ENCODE measurements at regions not wholly inside any gene's neighbourhood (a gene's known extent, or its start where the extent isn't known, plus 50 kb on each side); places are given as distances from the start of the nearest gene placed in this dataset.

DNA sequence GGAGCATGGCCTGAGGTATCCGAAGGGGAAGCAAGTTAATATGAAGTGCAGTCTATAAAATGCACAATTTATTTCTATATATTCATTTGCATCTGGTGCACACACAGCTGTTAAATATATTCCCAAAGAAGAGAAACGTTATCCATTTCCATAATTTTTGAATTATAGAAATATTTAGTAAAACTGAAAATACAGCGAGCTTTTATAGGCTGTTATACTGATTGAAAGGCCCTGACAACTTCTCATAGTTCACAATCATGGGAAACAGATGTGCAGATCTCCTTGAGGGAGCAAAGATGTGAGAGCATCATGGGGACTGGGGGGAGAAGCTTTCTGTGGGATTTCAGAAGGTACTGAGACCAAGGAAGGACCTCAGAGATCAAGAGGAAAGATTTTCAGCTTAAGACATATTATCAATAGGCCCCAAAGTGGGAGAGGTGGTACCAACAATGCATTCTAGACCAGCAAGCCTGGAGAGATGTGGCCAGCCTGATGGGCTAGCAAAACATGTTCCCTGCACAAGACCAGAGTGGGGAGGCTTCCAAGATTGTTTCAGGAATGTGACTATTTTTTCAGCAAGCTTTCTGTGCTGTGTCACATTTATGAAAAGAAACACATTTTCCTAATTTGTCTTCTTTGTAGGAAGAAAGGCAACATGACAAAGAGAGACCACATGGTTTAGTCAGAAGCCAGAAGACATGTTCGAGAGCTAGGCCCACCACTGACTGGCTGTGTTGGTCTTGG lies 256.0 kb upstream of the SFRP2 start:
- no peak for TF ChIP-seq POLR2A (IDR thresholded peaks at IDR 0.05)
- TF ChIP-seq, protein P1, sequence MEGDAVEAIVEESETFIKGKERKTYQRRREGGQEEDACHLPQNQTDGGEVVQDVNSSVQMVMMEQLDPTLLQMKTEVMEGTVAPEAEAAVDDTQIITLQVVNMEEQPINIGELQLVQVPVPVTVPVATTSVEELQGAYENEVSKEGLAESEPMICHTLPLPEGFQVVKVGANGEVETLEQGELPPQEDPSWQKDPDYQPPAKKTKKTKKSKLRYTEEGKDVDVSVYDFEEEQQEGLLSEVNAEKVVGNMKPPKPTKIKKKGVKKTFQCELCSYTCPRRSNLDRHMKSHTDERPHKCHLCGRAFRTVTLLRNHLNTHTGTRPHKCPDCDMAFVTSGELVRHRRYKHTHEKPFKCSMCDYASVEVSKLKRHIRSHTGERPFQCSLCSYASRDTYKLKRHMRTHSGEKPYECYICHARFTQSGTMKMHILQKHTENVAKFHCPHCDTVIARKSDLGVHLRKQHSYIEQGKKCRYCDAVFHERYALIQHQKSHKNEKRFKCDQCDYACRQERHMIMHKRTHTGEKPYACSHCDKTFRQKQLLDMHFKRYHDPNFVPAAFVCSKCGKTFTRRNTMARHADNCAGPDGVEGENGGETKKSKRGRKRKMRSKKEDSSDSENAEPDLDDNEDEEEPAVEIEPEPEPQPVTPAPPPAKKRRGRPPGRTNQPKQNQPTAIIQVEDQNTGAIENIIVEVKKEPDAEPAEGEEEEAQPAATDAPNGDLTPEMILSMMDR (IDR thresholded peaks at IDR 0.05), result no peak
- 59 to 75% methylated on average over 4 of the region's 4 CpGs for WGBS, 2 donors
- no peak overlapping the region for H3K4me3 ChIP-seq (ENCODE audit: low read depth, poor library complexity, severe bottlenecking)
- intact Hi-C loops (cut with DNase I; ENCODE audit: low total_unique reads), result no loop called here
- DNase-seq (ENCODE audit: low spot score in 2 of 2), result peak in 1 of 2 donors; percentile 38

DNA sequence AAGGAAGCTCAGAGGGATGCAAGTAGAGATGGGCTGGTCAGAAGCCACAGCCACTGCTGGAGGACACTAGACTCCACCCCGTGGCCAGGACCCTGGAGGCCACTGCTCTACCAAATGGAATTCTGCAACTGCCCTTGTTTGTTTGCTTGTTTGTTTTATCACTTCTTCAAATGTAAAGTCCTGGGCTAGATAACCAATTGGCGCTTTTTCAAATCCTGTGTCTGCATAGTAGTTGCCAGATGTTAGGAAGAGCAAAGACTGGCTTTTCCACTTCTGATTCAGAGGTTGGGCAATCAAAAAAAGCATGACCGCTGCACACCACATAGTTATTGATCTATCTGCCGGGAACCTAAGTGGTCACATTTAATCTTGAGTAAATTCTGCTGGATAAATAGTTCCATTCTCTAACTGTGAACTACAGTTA lies 255.2 kb upstream of the SFRP2 start:
- intact Hi-C loops (cut with DNase I; ENCODE audit: low total_unique reads), result no loop called here
- 52 to 53% methylated on average over 4 of the region's 4 CpGs for WGBS, 2 donors
- DNase-seq (ENCODE audit: low spot score in 2 of 2), result no peak
- no peak overlapping the region for H3K4me3 ChIP-seq (ENCODE audit: low read depth, poor library complexity, severe bottlenecking)
- no peak for TF ChIP-seq POLR2A (IDR thresholded peaks at IDR 0.05)
- TF ChIP-seq, protein P1 (IDR thresholded peaks at IDR 0.05), result no peak

DNA sequence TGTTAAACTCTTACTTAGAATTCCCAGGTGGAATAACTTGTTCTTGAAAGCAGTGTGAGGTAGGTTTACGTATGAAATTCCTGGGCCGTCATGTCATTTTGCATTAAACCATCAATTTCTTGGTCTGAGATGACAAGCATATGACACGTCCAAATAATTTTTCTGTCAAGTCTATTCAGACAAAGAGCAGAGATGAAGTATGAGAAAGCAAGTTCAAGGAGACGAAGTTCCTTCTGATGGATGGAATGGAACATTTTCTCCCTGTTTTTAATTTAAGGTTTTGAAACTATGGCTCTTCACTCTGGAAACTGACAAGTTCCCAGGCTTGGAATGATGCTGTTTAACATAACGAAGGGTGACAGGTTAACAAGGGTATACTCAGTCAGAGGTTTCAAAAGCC lies 252.8 kb upstream of the SFRP2 start:
- H3K4me3 ChIP-seq (ENCODE audit: low read depth, poor library complexity, severe bottlenecking), result no peak overlapping the region
- TF ChIP-seq, protein P1 (IDR thresholded peaks at IDR 0.05), result no peak
- TF ChIP-seq POLR2A (IDR thresholded peaks at IDR 0.05), result no peak
- DNase-seq (ENCODE audit: low spot score in 2 of 2), result no peak
- intact Hi-C loops (cut with DNase I; ENCODE audit: low total_unique reads), result no loop called here
- WGBS, 2 donors, result 89 to 90% methylated on average over 5 of the region's 5 CpGs

GRCh38 chr4:154039435-154040343 lies 250.8 kb upstream of the SFRP2 start:
- no peak for DNase-seq (ENCODE audit: low spot score in 2 of 2)
- 39 to 57% methylated on average over 4 of the region's 4 CpGs for WGBS, 2 donors
- TF ChIP-seq, protein P1 (IDR thresholded peaks at IDR 0.05), result no peak
- TF ChIP-seq POLR2A (IDR thresholded peaks at IDR 0.05), result no peak
- H3K4me3 ChIP-seq (ENCODE audit: low read depth, poor library complexity, severe bottlenecking), result no peak overlapping the region
- intact Hi-C loops (cut with DNase I; ENCODE audit: low total_unique reads), result no loop called here

- WGBS, 2 donors, result 57 to 61% methylated on average over 3 of the region's 3 CpGs
- no peak for TF ChIP-seq POLR2A (IDR thresholded peaks at IDR 0.05)
- TF ChIP-seq, protein P1 (IDR thresholded peaks at IDR 0.05), result no peak
These were observed 248.0 kb upstream of the SFRP2 start for GRCh38 chr4:154036856-154037255.

More at GRCh38 chr4:154036856-154037255, 248.0 kb upstream of the SFRP2 start:
- intact Hi-C loops (cut with DNase I; ENCODE audit: low total_unique reads), result no loop called here
- H3K4me3 ChIP-seq (ENCODE audit: low read depth, poor library complexity, severe bottlenecking), result no peak overlapping the region
- DNase-seq (ENCODE audit: low spot score in 2 of 2), result no peak

Data from lower leg skin (tissue), 4 donors.